WTC11 (cell line): ENCODE measurements at regions not wholly inside any gene's neighbourhood (a gene's known extent, or its start where the extent isn't known, plus 50 kb on each side); places are given as distances from the start of the nearest gene placed in this dataset.

Experiments used
- ATAC-seq: fragments of 200-7000 bp; cut with Tn5 transposase; 2 replicates; pipeline ENCODE4 v1.10.0; 2021; ENCODE audit warnings: mild to moderate bottlenecking, moderate library complexity
- CTCF ChIA-PET: fragments of 300-600 bp; sonication (Branson Sonifier 250); formaldehyde crosslinking; loops from one replicate; lab custom pipeline; 2021; ENCODE audit warnings: antibody characterized with exemption; lab: Charles Lee
- POLR2A ChIA-PET: fragments of 350-600 bp; sonication (Branson Sonifier 250); formaldehyde crosslinking; loops from one replicate; lab custom pipeline; 2021; ENCODE audit warnings: antibody characterized with exemption; lab: Charles Lee
- DNase-seq: peaks from one replicate; pipeline ENCODE4 v3.0.0; 2021; ENCODE audit warnings: low spot score
- H3K27ac Mint-ChIP-seq: 2 replicates; pipeline ENCODE4 v1.8.0; 2021; ENCODE audit warnings: mixed read lengths
- H3K27me3 Mint-ChIP-seq: 2 replicates; pipeline ENCODE4 v1.8.0; 2021; ENCODE audit warnings: low read depth, mild to moderate bottlenecking, moderate library complexity, mixed read lengths
- H3K36me3 Mint-ChIP-seq: 2 replicates; pipeline ENCODE4 v1.8.0; 2021; ENCODE audit warnings: mixed read lengths
- H3K4me1 Mint-ChIP-seq: 2 replicates; pipeline ENCODE4 v1.8.0; 2022; ENCODE audit warnings: mixed read lengths
- H3K4me3 Mint-ChIP-seq: 2 replicates; pipeline ENCODE4 v1.8.0; 2021; ENCODE audit warnings: mild to moderate bottlenecking, moderate library complexity, mixed read lengths
- H3K9me3 Mint-ChIP-seq: 2 replicates; pipeline ENCODE4 v1.8.0; 2021; ENCODE audit warnings: mixed read lengths
- ATF1 ChIP-seq: sonication (generic); formaldehyde crosslinking; IDR thresholded peaks from 2 replicates; pipeline ENCODE4 v1.8.1; 2023; ENCODE audit warnings: mild to moderate bottlenecking, moderate library complexity, missing genetic modification reagents
- CBFB ChIP-seq: sonication (generic); formaldehyde crosslinking; IDR thresholded peaks from 2 replicates; pipeline ENCODE4 v1.8.1; 2022; ENCODE audit warnings: mild to moderate bottlenecking, low read depth, missing genetic modification reagents
- FOXJ3 ChIP-seq: sonication (generic); formaldehyde crosslinking; IDR thresholded peaks from 2 replicates; pipeline ENCODE4 v1.9.0; 2021; ENCODE audit warnings: missing genetic modification reagents, mild to moderate bottlenecking, borderline replicate concordance
- FOXP1 ChIP-seq: sonication (generic); formaldehyde crosslinking; IDR thresholded peaks from 2 replicates; pipeline ENCODE4 v1.8.0; 2022; ENCODE audit warnings: missing genetic modification reagents, mild to moderate bottlenecking, moderate library complexity, borderline replicate concordance
- FOXP4 ChIP-seq: sonication (generic); formaldehyde crosslinking; IDR thresholded peaks from 2 replicates; pipeline ENCODE4 v1.8.0; 2022; ENCODE audit warnings: mild to moderate bottlenecking, missing genetic modification reagents
- GABPB1 ChIP-seq: sonication (generic); formaldehyde crosslinking; IDR thresholded peaks from 2 replicates; pipeline ENCODE4 v1.8.1; 2023; ENCODE audit warnings: mild to moderate bottlenecking, missing genetic modification reagents
- HMGA2 ChIP-seq: fragments of 250-450 bp; sonication (Bioruptor Pico); IDR thresholded peaks from 2 replicates; pipeline ENCODE4 v1.4.0; 2021; ENCODE audit warnings: mild to moderate bottlenecking, moderate library complexity
- KAT7 ChIP-seq: sonication (generic); formaldehyde crosslinking; IDR thresholded peaks from 2 replicates; pipeline ENCODE4 v1.8.1; 2023; ENCODE audit warnings: missing genetic modification reagents, mild to moderate bottlenecking, borderline replicate concordance
- SOX15 ChIP-seq: fragments of 250-450 bp; sonication (Bioruptor Pico); IDR thresholded peaks from 2 replicates; pipeline ENCODE4 v1.9.0; 2021; ENCODE audit warnings: mild to moderate bottlenecking
- TEAD1 ChIP-seq: sonication (generic); formaldehyde crosslinking; IDR thresholded peaks from 2 replicates; pipeline ENCODE4 v1.8.0; 2022; ENCODE audit warnings: mild to moderate bottlenecking, missing genetic modification reagents
- TEAD4 ChIP-seq: sonication (generic); formaldehyde crosslinking; IDR thresholded peaks from 2 replicates; pipeline ENCODE4 v1.8.0; 2022; ENCODE audit warnings: mild to moderate bottlenecking, missing genetic modification reagents
- TP53 ChIP-seq: sonication (generic); formaldehyde crosslinking; IDR thresholded peaks from 2 replicates; pipeline ENCODE4 v1.8.1; 2023; ENCODE audit warnings: mild to moderate bottlenecking, missing genetic modification reagents
- ZNF121 ChIP-seq: sonication (generic); formaldehyde crosslinking; IDR thresholded peaks from 2 replicates; pipeline ENCODE4 v1.8.0; 2023; ENCODE audit warnings: missing genetic modification reagents
- ZNF232 ChIP-seq: sonication (generic); formaldehyde crosslinking; IDR thresholded peaks from 2 replicates; pipeline ENCODE4 v1.8.0; 2022; ENCODE audit warnings: mild to moderate bottlenecking, missing genetic modification reagents
- ZNF416 ChIP-seq: fragments of 250-450 bp; sonication (Bioruptor Pico); IDR thresholded peaks from 2 replicates; pipeline ENCODE4 v1.9.0; 2021; ENCODE audit warnings: mild to moderate bottlenecking, inconsistent platforms
- ZNF425 ChIP-seq: fragments of 250-450 bp; sonication (Bioruptor Pico); conservative IDR thresholded peaks from 2 replicates; pipeline ENCODE4 v1.9.0; 2021; ENCODE audit warnings: mild to moderate bottlenecking
- TF ChIP-seq, protein P1 (sequence below): sonication (generic); formaldehyde crosslinking; IDR thresholded peaks from 2 replicates; pipeline ENCODE4 v1.8.1; 2023; ENCODE audit warnings: mild to moderate bottlenecking, missing genetic modification reagents, borderline replicate concordance
- TF ChIP-seq, protein P2 (sequence below): sonication (generic); formaldehyde crosslinking; conservative IDR thresholded peaks from 2 replicates; pipeline ENCODE4 v1.8.1; 2023; ENCODE audit warnings: mild to moderate bottlenecking, low read depth, missing genetic modification reagents, moderate library complexity

DNA sequence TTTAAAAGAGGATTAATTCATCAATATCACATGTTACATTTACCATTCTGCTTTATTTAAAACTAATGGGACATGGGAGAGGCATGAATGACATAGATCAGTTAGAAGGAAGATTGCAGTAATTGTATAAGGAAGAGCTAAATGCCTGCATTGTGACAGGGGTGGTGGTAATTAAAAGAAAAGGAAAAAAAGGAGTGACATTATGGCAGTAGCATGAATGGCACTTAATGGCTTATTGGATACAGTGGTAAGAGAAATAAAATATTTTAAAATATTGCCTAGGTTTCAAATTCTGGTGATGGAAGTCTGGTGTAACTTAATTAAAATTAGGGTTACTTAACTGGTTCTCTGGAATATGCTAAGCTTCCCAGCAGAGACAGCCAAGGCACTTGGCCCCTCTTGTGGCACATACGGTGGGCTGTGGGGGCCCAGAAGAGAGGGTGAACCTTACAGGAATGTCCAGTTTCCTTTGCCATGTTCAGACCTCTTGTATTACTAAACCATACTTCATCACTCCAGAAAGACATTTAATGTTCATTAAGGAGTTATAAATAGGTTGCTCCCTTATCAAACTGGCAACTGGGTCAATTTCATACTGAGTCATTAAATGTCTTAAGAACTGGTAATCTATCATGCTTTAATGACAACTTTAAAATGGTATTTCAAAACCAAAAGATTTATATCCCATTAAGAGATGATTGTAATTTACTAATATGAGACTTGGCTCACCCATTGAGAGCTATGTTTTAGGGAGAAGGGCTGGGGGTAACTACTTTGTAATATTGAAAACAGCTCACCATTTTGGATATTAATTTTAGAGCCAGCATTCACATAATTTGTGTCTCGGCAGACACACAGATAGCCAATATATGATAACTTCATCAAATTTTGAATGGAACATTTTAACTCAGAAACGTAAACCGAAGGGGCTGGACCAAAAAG lies 798.9 kb upstream of the PIK3C3 start (continued):
- TF ChIP-seq FOXP4: no peak

GRCh38 chr18:41155025-41155424 lies 800.0 kb upstream of the PIK3C3 start:
- Mint-ChIP-seq H3K36me3 (no peaks in the 10 kb centered on the region), H3K4me1 (no peaks in the 10 kb centered on the region; the same call in 1 of the 2 replicates), H3K4me3 (no peak overlapping the region), H3K9me3 (0 out of 2 replicates have a peak, but pooled peaks cover 2% of the 10 kb centered on the region)
- no peak for DNase-seq
- CTCF ChIA-PET: interaction anchor here (0.8 kb wide), 1 partner anchor 9 kb away, joined by 3 read pairs; no protein-coding TSS in a partner anchor
- TF ChIP-seq ZNF121 (CRISPR knock-in tag) (no peak), TEAD4 (CRISPR knock-in tag) (no peak), FOXJ3 (CRISPR knock-in tag) (no peak), ZNF232 (no peak), SOX15 (CRISPR knock-in tag) (no peak), TEAD1 (no peak), ATF1 (CRISPR knock-in tag) (no peak), KAT7 (CRISPR knock-in tag) (no peak), FOXP4 (no peak), ZNF425 (CRISPR knock-in tag) (no peak), CBFB (no peak), TP53 (CRISPR knock-in tag) (no peak), ZNF416 (CRISPR knock-in tag) (no peak), HMGA2 (CRISPR knock-in tag) (no peak), FOXP1 (no peak), GABPB1 (CRISPR knock-in tag) (no peak)
- TF ChIP-seq, protein P1, sequence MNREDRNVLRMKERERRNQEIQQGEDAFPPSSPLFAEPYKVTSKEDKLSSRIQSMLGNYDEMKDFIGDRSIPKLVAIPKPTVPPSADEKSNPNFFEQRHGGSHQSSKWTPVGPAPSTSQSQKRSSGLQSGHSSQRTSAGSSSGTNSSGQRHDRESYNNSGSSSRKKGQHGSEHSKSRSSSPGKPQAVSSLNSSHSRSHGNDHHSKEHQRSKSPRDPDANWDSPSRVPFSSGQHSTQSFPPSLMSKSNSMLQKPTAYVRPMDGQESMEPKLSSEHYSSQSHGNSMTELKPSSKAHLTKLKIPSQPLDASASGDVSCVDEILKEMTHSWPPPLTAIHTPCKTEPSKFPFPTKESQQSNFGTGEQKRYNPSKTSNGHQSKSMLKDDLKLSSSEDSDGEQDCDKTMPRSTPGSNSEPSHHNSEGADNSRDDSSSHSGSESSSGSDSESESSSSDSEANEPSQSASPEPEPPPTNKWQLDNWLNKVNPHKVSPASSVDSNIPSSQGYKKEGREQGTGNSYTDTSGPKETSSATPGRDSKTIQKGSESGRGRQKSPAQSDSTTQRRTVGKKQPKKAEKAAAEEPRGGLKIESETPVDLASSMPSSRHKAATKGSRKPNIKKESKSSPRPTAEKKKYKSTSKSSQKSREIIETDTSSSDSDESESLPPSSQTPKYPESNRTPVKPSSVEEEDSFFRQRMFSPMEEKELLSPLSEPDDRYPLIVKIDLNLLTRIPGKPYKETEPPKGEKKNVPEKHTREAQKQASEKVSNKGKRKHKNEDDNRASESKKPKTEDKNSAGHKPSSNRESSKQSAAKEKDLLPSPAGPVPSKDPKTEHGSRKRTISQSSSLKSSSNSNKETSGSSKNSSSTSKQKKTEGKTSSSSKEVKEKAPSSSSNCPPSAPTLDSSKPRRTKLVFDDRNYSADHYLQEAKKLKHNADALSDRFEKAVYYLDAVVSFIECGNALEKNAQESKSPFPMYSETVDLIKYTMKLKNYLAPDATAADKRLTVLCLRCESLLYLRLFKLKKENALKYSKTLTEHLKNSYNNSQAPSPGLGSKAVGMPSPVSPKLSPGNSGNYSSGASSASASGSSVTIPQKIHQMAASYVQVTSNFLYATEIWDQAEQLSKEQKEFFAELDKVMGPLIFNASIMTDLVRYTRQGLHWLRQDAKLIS (CRISPR knock-in tag): no peak
- TF ChIP-seq, protein P2, sequence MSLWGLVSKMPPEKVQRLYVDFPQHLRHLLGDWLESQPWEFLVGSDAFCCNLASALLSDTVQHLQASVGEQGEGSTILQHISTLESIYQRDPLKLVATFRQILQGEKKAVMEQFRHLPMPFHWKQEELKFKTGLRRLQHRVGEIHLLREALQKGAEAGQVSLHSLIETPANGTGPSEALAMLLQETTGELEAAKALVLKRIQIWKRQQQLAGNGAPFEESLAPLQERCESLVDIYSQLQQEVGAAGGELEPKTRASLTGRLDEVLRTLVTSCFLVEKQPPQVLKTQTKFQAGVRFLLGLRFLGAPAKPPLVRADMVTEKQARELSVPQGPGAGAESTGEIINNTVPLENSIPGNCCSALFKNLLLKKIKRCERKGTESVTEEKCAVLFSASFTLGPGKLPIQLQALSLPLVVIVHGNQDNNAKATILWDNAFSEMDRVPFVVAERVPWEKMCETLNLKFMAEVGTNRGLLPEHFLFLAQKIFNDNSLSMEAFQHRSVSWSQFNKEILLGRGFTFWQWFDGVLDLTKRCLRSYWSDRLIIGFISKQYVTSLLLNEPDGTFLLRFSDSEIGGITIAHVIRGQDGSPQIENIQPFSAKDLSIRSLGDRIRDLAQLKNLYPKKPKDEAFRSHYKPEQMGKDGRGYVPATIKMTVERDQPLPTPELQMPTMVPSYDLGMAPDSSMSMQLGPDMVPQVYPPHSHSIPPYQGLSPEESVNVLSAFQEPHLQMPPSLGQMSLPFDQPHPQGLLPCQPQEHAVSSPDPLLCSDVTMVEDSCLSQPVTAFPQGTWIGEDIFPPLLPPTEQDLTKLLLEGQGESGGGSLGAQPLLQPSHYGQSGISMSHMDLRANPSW (CRISPR knock-in tag): no peak
- TF ChIP-seq, all 79 proteins: peak for 0
- no peak for ATAC-seq
- POLR2A ChIA-PET: no interaction called here
- no peak overlapping the region for H3K27ac Mint-ChIP-seq
- H3K27me3 Mint-ChIP-seq: no peaks in the 10 kb centered on the region
